Ovary (tissue), 3 donors: ENCODE measurements at regions not wholly inside any gene's neighbourhood (a gene's known extent, or its start where the extent isn't known, plus 50 kb on each side); places are given as distances from the start of the nearest gene placed in this dataset.

ENCODE experiments used
- POLR2A ChIP-seq: fragments of 450-650 bp; IDR thresholded peaks from one replicate; pipeline ENCODE4 v1.6.1; 2017; ENCODE audit warnings: antibody characterized with exemption, mild to moderate bottlenecking, moderate library complexity
- TF ChIP-seq, protein P1 (sequence below), 3 donors: fragments of 450-650 bp in 2 of 3; fragments of 200-600 bp in 1 of 3; IDR thresholded peaks; one replicate each; pipeline versions ENCODE4 v1.5.1 to v1.8.0; 2016 to 2022; ENCODE audit warnings: antibody characterized with exemption in 3 of 3, mild to moderate bottlenecking in 1 of 3
- donor health status: DM: no; HTN: no; CAD: no.

DNA sequence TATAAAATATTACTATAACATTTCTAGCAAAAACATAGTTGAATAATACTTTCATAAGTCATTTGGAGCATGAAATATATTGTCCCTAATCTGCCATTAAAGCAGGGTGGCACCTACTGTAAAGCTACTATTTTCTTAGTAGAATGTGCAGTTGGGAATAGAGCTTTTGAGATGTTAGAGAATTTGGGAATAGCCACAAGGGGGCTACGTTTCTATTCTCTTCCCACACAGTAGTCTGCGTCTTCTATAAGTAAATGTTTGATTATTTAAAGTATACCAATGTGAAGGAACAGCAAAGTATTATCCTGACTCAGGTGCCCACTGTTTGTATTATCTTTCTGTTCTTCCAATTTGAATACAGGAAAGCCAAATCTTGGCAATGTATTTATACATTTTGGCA lies 323.2 kb upstream of the GIMD1 start:
- TF ChIP-seq, protein P1, sequence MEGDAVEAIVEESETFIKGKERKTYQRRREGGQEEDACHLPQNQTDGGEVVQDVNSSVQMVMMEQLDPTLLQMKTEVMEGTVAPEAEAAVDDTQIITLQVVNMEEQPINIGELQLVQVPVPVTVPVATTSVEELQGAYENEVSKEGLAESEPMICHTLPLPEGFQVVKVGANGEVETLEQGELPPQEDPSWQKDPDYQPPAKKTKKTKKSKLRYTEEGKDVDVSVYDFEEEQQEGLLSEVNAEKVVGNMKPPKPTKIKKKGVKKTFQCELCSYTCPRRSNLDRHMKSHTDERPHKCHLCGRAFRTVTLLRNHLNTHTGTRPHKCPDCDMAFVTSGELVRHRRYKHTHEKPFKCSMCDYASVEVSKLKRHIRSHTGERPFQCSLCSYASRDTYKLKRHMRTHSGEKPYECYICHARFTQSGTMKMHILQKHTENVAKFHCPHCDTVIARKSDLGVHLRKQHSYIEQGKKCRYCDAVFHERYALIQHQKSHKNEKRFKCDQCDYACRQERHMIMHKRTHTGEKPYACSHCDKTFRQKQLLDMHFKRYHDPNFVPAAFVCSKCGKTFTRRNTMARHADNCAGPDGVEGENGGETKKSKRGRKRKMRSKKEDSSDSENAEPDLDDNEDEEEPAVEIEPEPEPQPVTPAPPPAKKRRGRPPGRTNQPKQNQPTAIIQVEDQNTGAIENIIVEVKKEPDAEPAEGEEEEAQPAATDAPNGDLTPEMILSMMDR (IDR thresholded peaks at IDR 0.05) = no peak
- no peak for TF ChIP-seq POLR2A
